GM12878 (cell line): ENCODE measurements at regions not wholly inside any gene's neighbourhood (a gene's known extent, or its start where the extent isn't known, plus 50 kb on each side); places are given as distances from the start of the nearest gene placed in this dataset.

ENCODE experiments used
- ATAC-seq: fragments of 200-7000 bp; cut with Tn5 transposase; 3 replicates; pipeline ENCODE4 v1.9.1; 2020; ENCODE audit warnings: mild to moderate bottlenecking, moderate library complexity
- BruUV-seq: library from RNA; stranded (reverse); fragments of 400-500 nt; replicated peaks from 2 replicates; lab custom pipeline; 2021; lab: Mats Ljungman, UMichigan
- CTCF ChIA-PET: fragments of 300-600 bp; sonication (Branson Sonifier 250); formaldehyde crosslinking; extraction: SDS; loops from one replicate; lab custom pipeline; 2021; ENCODE audit warnings: inconsistent platforms; lab: Yijun Ruan, JAX
- POLR2A ChIA-PET: fragments of 350-600 bp; formaldehyde crosslinking; extraction: SDS; loops from one replicate; lab custom pipeline; 2021; ENCODE audit warnings: inconsistent platforms; lab: Charles Lee
- RAD21 ChIA-PET: fragments of 300-600 bp; sonication (Branson Sonifier 250); formaldehyde crosslinking; loops from one replicate; lab custom pipeline; 2023; ENCODE audit warnings: antibody characterized with exemption; ENCODE audit not compliant: unreplicated experiment; lab: Charles Lee
- SMC1A ChIA-PET: fragments of 300-600 bp; sonication (Branson Sonifier 250); formaldehyde crosslinking; loops from one replicate; lab custom pipeline; 2023; ENCODE audit not compliant: unreplicated experiment, uncharacterized antibody; lab: Charles Lee
- DNase-seq: peaks from one replicate; pipeline ENCODE4 v3.0.0-alpha.2; 2011; ENCODE audit warnings: low read depth, low spot score
- FAIRE-seq: peaks from 3 replicates; lab custom pipeline; 2011; peaks lifted over from hg19 to GRCh38; lab: Jason Lieb, UNC
- H2AFZ ChIP-seq: 2 replicates; pipeline ENCODE4 v1.6.0; 2011; ENCODE audit warnings: low read depth, low read length, control low read depth; ENCODE audit not compliant: control insufficient read depth
- H3K27ac ChIP-seq: 2 replicates; pipeline ENCODE4 v1.5.1; 2011; ENCODE audit warnings: control low read depth; ENCODE audit not compliant: control insufficient read depth, insufficient read depth
- H3K27me3 ChIP-seq, 2 experiments: replicated peaks in 1 of 2; 2 replicates each; pipeline versions ENCODE4 v1.6.0 to v1.6.1; 2011; ENCODE audit warnings: low read length in 1 of 2; ENCODE audit not compliant: control insufficient read depth in 2 of 2, insufficient read depth in 2 of 2
- H3K36me3 ChIP-seq, 2 experiments: 2 replicates each; pipeline ENCODE4 v1.5.1; 2011; ENCODE audit warnings: low read length in 1 of 2; ENCODE audit not compliant: control insufficient read depth in 2 of 2, insufficient read depth in 2 of 2
- H3K4me1 ChIP-seq: 2 replicates; pipeline ENCODE4 v1.6.1; 2011; ENCODE audit warnings: mild to moderate bottlenecking, low read length, moderate library complexity, mixed read lengths; ENCODE audit not compliant: control insufficient read depth, insufficient read depth
- H3K4me2 ChIP-seq: 2 replicates; pipeline ENCODE4 v1.6.0; 2011; ENCODE audit warnings: control low read depth; ENCODE audit not compliant: control insufficient read depth, insufficient read depth
- H3K4me3 ChIP-seq: fragments of 200-600 bp; sonication (generic); 2 replicates; pipeline ENCODE4 v1.5.1; 2016
- H3K79me2 ChIP-seq: 2 replicates; pipeline ENCODE4 v1.6.0; 2011; ENCODE audit warnings: low read length; ENCODE audit not compliant: control insufficient read depth, insufficient read depth
- H3K9ac ChIP-seq: 2 replicates; pipeline ENCODE4 v1.8.0; 2011; ENCODE audit warnings: low read length, control low read depth, mixed read lengths; ENCODE audit not compliant: control insufficient read depth, insufficient read depth
- H3K9me3 ChIP-seq: replicated peaks from 3 replicates; pipeline ENCODE4 v1.5.1; 2011; ENCODE audit warnings: mild to moderate bottlenecking, low read length; ENCODE audit not compliant: control insufficient read depth, insufficient read depth
- H4K20me1 ChIP-seq: 2 replicates; pipeline ENCODE4 v1.6.0; 2011; ENCODE audit not compliant: control insufficient read depth, insufficient read depth
- BRCA1 ChIP-seq: IDR thresholded peaks from 2 replicates; pipeline ENCODE4 v1.6.1; 2011; ENCODE audit warnings: low read depth, low read length, improper control_type of control experiment
- CBX5 ChIP-seq: sonication (generic); IDR thresholded peaks from 2 replicates; pipeline ENCODE4 v1.6.1; 2016; ENCODE audit warnings: low read depth, moderate library complexity, mild to moderate bottlenecking, inconsistent platforms
- CHD4 ChIP-seq: fragments of 200-600 bp; sonication (generic); IDR thresholded peaks from 2 replicates; pipeline ENCODE4 v1.6.1; 2016; ENCODE audit warnings: mild to moderate bottlenecking
- EGR1 ChIP-seq, 2 experiments: IDR thresholded peaks; 1 replicate in 1 of 2; 2 replicates in 1 of 2; pipeline ENCODE4 v1.6.1; 2011 to 2012; ENCODE audit warnings: low read depth in 2 of 2, low read length in 2 of 2, borderline replicate concordance in 1 of 2, mild to moderate bottlenecking in 1 of 2, moderate library complexity in 1 of 2
- EZH2 ChIP-seq: IDR thresholded peaks from 2 replicates; pipeline ENCODE4 v1.6.1; 2012; ENCODE audit warnings: low read depth, mild to moderate bottlenecking, control low read depth, inconsistent platforms, low read length, borderline replicate concordance; ENCODE audit not compliant: control insufficient read depth
- IKZF1 ChIP-seq: fragments of 450-650 bp; conservative IDR thresholded peaks from 2 replicates; pipeline ENCODE4 v1.6.1; 2017; ENCODE audit warnings: antibody characterized with exemption, mild to moderate bottlenecking
- IRF5 ChIP-seq: fragments of 450-650 bp; IDR thresholded peaks from 2 replicates; pipeline ENCODE4 v1.6.1; 2017; ENCODE audit warnings: borderline replicate concordance
- MYC ChIP-seq: IDR thresholded peaks from 2 replicates; pipeline ENCODE4 v1.6.1; 2011; ENCODE audit warnings: mild to moderate bottlenecking, low read length, moderate library complexity, inconsistent platforms; ENCODE audit not compliant: insufficient read depth, insufficient replicate concordance, insufficient read length, severe bottlenecking
- NBN ChIP-seq: fragments of 450-650 bp; IDR thresholded peaks from 2 replicates; pipeline ENCODE4 v1.6.1; 2016
- RAD21 ChIP-seq: IDR thresholded peaks from 2 replicates; pipeline ENCODE4 v1.6.1; 2011; ENCODE audit warnings: mild to moderate bottlenecking, low read depth, low read length, moderate library complexity; ENCODE audit not compliant: insufficient read depth
- RUNX3 ChIP-seq: IDR thresholded peaks from 2 replicates; pipeline ENCODE4 v1.6.1; 2012; ENCODE audit warnings: low read length, inconsistent platforms
- SIN3A ChIP-seq: IDR thresholded peaks from 2 replicates; pipeline ENCODE4 v1.6.1; 2012; ENCODE audit warnings: low read depth, low read length, improper control_type of control experiment
- SKIL ChIP-seq: fragments of 450-650 bp; IDR thresholded peaks from 2 replicates; pipeline ENCODE4 v1.6.1; 2017; ENCODE audit warnings: mild to moderate bottlenecking, low read depth, inconsistent platforms; ENCODE audit not compliant: poor library complexity, severe bottlenecking
- SMC3 ChIP-seq: IDR thresholded peaks from 2 replicates; pipeline ENCODE4 v1.6.1; 2011; ENCODE audit warnings: low read length, improper control_type of control experiment, borderline replicate concordance
- TCF7 ChIP-seq: IDR thresholded peaks from 2 replicates; pipeline ENCODE4 v1.6.1; 2014; ENCODE audit warnings: antibody characterized with exemption, borderline replicate concordance
- YY1 ChIP-seq: IDR thresholded peaks from 2 replicates; pipeline ENCODE4 v1.6.1; 2011; ENCODE audit warnings: low read depth, mild to moderate bottlenecking, low read length
- ZBED1 ChIP-seq: IDR thresholded peaks from 2 replicates; pipeline ENCODE4 v1.6.1; 2016; ENCODE audit warnings: borderline replicate concordance
- ZNF622 ChIP-seq: fragments of 450-650 bp; IDR thresholded peaks from 2 replicates; pipeline ENCODE4 v1.6.1; 2017; ENCODE audit warnings: mild to moderate bottlenecking, inconsistent platforms
- ZSCAN29 ChIP-seq: fragments of 450-650 bp; IDR thresholded peaks from 2 replicates; pipeline ENCODE4 v1.6.1; 2017; ENCODE audit warnings: mild to moderate bottlenecking, moderate library complexity
- WGBS: methylation state at CpG from one replicate; pipeline ENCODE4 v1.1.6; 2016; ENCODE audit warnings: low lambda C conversion rate; ENCODE audit not compliant: insufficient replicate concordance, insufficient coverage; ENCODE audit errors: missing lambda C conversion rate; 5-methylcytosine and 5-hydroxymethylcytosine counted together
- in situ Hi-C: fragments of 300-500 bp; cut with MboI; formaldehyde crosslinking; loops from 9 replicates; pipeline ENCODE4 v1.14.3; 2018; ENCODE audit warnings: mixed read lengths
- intact Hi-C: fragments of 100-400 bp; cut with micrococcal nuclease; formaldehyde crosslinking; loops from one replicate; pipeline ENCODE4 v1.14.2; 2022; ENCODE audit not compliant: unreplicated experiment
- TF ChIP-seq, protein P1 (sequence below): IDR thresholded peaks from 2 replicates; pipeline ENCODE4 v1.6.1; 2012; ENCODE audit warnings: low read depth, low read length, improper control_type of control experiment

GRCh38 chr4:188296331-188296730 is 157.1 kb downstream of the TRIML1 start (continued):
- no peak for TF ChIP-seq SKIL

DNA sequence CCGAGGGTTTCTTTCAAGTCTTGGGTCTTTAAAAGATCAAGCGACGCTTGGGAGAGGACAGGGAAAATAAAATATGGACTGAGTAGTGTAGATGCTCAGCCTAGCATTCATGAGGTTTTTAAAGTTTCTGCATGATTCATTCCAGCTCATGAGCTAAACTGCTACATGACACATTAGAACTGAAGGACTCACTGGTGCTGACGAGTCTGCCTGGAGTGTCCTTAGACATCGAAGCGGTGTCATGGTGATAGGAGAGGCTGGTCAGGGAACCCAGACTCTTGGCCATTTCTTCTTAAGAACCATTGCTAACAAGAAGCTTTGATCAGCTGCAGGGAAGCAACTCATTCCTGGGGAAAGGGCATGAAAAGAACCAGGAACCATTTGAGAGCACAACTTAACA is 158.6 kb downstream of the TRIML1 start:
- Histone ChIP-seq H3K27me3 (no peaks in the 10 kb centered on the region), H3K4me3 (no peak overlapping the region), H3K4me1 (no peaks in the 10 kb centered on the region), H3K36me3 (no peaks in the 10 kb centered on the region), H2AFZ (no peak overlapping the region), H4K20me1 (no peaks in the 10 kb centered on the region), H3K4me2 (no peak overlapping the region), H3K9ac (no peak overlapping the region), H3K79me2 (no peaks in the 10 kb centered on the region), H3K9me3 (no peaks in the 10 kb centered on the region), H3K27ac (no peak overlapping the region)
- POLR2A ChIA-PET, result no interaction called here
- 59% methylated on average over 6 of the region's 6 CpGs for WGBS
- intact Hi-C loops (no loop called here), in situ Hi-C loops (no loop called here)
- CTCF ChIA-PET, result no interaction called here
- no peak for ATAC-seq
- TF ChIP-seq, protein P1, sequence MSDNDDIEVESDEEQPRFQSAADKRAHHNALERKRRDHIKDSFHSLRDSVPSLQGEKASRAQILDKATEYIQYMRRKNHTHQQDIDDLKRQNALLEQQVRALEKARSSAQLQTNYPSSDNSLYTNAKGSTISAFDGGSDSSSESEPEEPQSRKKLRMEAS, result no peak
- TF ChIP-seq NBN (no peak), ZBED1 (no peak), SIN3A (no peak), ZNF622 (no peak), YY1 (no peak), CHD4 (no peak), IKZF1 (no peak), SMC3 (no peak), ZSCAN29 (no peak), EZH2 (no peak), CBX5 (no peak), TCF7 (no peak), RUNX3 (no peak), EGR1 (IDR thresholded peaks at IDR 0.05; ENCODE audit: borderline replicate concordance in 1 of 2, low read depth in 2 of 2, low read length in 2 of 2) (no peak), RAD21 (no peak), IRF5 (no peak), BRCA1 (no peak), MYC (no peak)
- DNase-seq, result no peak
- FAIRE-seq, result no peak
- SMC1A ChIA-PET, result no interaction called here
- RAD21 ChIA-PET, result no interaction called here
- BruUV-seq, result no TSS peak
